H9 (cell line): ENCODE measurements at regions not wholly inside any gene's neighbourhood (a gene's known extent, or its start where the extent isn't known, plus 50 kb on each side); places are given as distances from the start of the nearest gene placed in this dataset.

ENCODE experiments used
- DNase-seq: peaks from one replicate; pipeline ENCODE4 v3.0.0-alpha.2; 2017
- H2AFZ ChIP-seq: one replicate; pipeline ENCODE4 v1.6.1; 2013; ENCODE audit warnings: mild to moderate bottlenecking, low read length, control low read depth, moderate library complexity
- H2AK5ac ChIP-seq: 2 replicates; pipeline ENCODE4 v1.6.1; 2013; ENCODE audit warnings: low read length, control low read depth, mixed read lengths; ENCODE audit not compliant: insufficient read length
- H2BK120ac ChIP-seq: one replicate; pipeline ENCODE4 v1.6.1; 2013; ENCODE audit warnings: low read depth, mild to moderate bottlenecking, low read length, control low read depth, inconsistent platforms; ENCODE audit not compliant: poor library complexity, severe bottlenecking
- H2BK12ac ChIP-seq: 2 replicates; pipeline ENCODE4 v1.6.1; 2013; ENCODE audit warnings: low read length, control low read depth, mixed read lengths, low read depth; ENCODE audit not compliant: insufficient read length
- H2BK15ac ChIP-seq: 2 replicates; pipeline ENCODE4 v1.6.1; 2013; ENCODE audit warnings: low read depth, low read length, control low read depth
- H2BK20ac ChIP-seq: one replicate; pipeline ENCODE4 v1.6.1; 2013; ENCODE audit warnings: low read depth, mild to moderate bottlenecking, low read length, control low read depth, inconsistent platforms; ENCODE audit not compliant: poor library complexity, severe bottlenecking
- H2BK5ac ChIP-seq: 2 replicates; pipeline ENCODE4 v1.6.1; 2013; ENCODE audit warnings: low read length, control low read depth, mixed read lengths; ENCODE audit not compliant: insufficient read length
- H3K14ac ChIP-seq: 2 replicates; pipeline ENCODE4 v1.6.1; 2013; ENCODE audit warnings: low read length, control low read depth; ENCODE audit not compliant: insufficient read depth
- H3K18ac ChIP-seq: 2 replicates; pipeline ENCODE4 v1.6.1; 2013; ENCODE audit warnings: low read depth, mild to moderate bottlenecking, mixed read lengths, low read length, control low read depth; ENCODE audit not compliant: insufficient read length
- H3K23ac ChIP-seq: 2 replicates; pipeline ENCODE4 v1.6.1; 2013; ENCODE audit warnings: low read length, control low read depth, mixed read lengths, low read depth; ENCODE audit not compliant: insufficient read length
- H3K23me2 ChIP-seq: 2 replicates; pipeline ENCODE4 v1.6.1; 2013; ENCODE audit warnings: low read depth, mild to moderate bottlenecking, mixed read lengths, low read length, control low read depth; ENCODE audit not compliant: insufficient read length, poor library complexity, severe bottlenecking
- H3K27ac ChIP-seq: 2 replicates; pipeline ENCODE4 v1.5.1; 2013; ENCODE audit warnings: low read length, control low read depth, mixed read lengths, low read depth; ENCODE audit not compliant: insufficient read length
- H3K27me3 ChIP-seq: 2 replicates; pipeline ENCODE4 v1.6.1; 2013; ENCODE audit warnings: low read length, control low read depth, inconsistent platforms; ENCODE audit not compliant: insufficient read depth
- H3K4ac ChIP-seq: 2 replicates; pipeline ENCODE4 v1.6.1; 2013; ENCODE audit warnings: low read depth, mild to moderate bottlenecking, control low read depth, inconsistent platforms, low read length, moderate library complexity
- H3K4me1 ChIP-seq: 2 replicates; pipeline ENCODE4 v1.6.1; 2013; ENCODE audit warnings: low read length, control low read depth, inconsistent platforms; ENCODE audit not compliant: insufficient read depth
- H3K4me2 ChIP-seq: 2 replicates; pipeline ENCODE4 v1.6.1; 2013; ENCODE audit warnings: low read length, control low read depth, mixed read lengths; ENCODE audit not compliant: insufficient read length, insufficient read depth
- H3K56ac ChIP-seq: 2 replicates; pipeline ENCODE4 v1.6.1; 2013; ENCODE audit warnings: low read depth, mild to moderate bottlenecking, mixed read lengths, low read length, control low read depth; ENCODE audit not compliant: insufficient read length
- H3K79me1 ChIP-seq: 2 replicates; pipeline ENCODE4 v1.6.1; 2013; ENCODE audit warnings: low read depth, mild to moderate bottlenecking, moderate library complexity, low read length, control low read depth, inconsistent platforms; ENCODE audit not compliant: insufficient read depth, poor library complexity, severe bottlenecking
- H3K79me2 ChIP-seq: 2 replicates; pipeline ENCODE4 v1.6.1; 2013; ENCODE audit warnings: low read length, control low read depth, inconsistent platforms; ENCODE audit not compliant: insufficient read depth
- H3K9ac ChIP-seq: 2 replicates; pipeline ENCODE4 v1.6.1; 2013; ENCODE audit warnings: low read length, control low read depth, mixed read lengths; ENCODE audit not compliant: insufficient read length; ENCODE audit errors: extremely low read depth
- H3K9me3 ChIP-seq: one replicate; pipeline ENCODE4 v1.6.1; 2013; ENCODE audit warnings: low read depth, low read length, inconsistent platforms; ENCODE audit not compliant: control insufficient read depth
- H3T11ph ChIP-seq: one replicate; pipeline ENCODE4 v1.6.1; 2013; ENCODE audit warnings: mild to moderate bottlenecking, low read length, control low read depth, inconsistent platforms
- H4K20me1 ChIP-seq: one replicate; pipeline ENCODE4 v1.6.1; 2013; ENCODE audit not compliant: control insufficient read depth, insufficient read length, insufficient read depth
- H4K5ac ChIP-seq: 2 replicates; pipeline ENCODE4 v1.6.1; 2013; ENCODE audit warnings: low read depth, mild to moderate bottlenecking, mixed read lengths, low read length, control low read depth; ENCODE audit not compliant: insufficient read length
- H4K8ac ChIP-seq: replicated peaks from 2 replicates; pipeline ENCODE4 v1.6.1; 2013; ENCODE audit warnings: low read length, control low read depth, mixed read lengths, low read depth; ENCODE audit not compliant: insufficient read length
- H4K91ac ChIP-seq: 2 replicates; pipeline ENCODE4 v1.6.1; 2013; ENCODE audit warnings: low read depth, mild to moderate bottlenecking, moderate library complexity, mixed read lengths, low read length, control low read depth; ENCODE audit not compliant: insufficient read length
- H3K27ac Mint-ChIP-seq, 3 experiments: 2 replicates in 2 of 3; 3 replicates in 1 of 3; pipeline ENCODE4 v1.8.0; 2020 to 2021; ENCODE audit warnings: mixed read lengths in 3 of 3, mild to moderate bottlenecking in 1 of 3, moderate library complexity in 1 of 3
- H3K27me3 Mint-ChIP-seq: 2 replicates; pipeline ENCODE4 v1.8.0; 2021; ENCODE audit warnings: low read depth, mild to moderate bottlenecking, moderate library complexity, mixed read lengths
- H3K36me3 Mint-ChIP-seq, 3 experiments: 2 replicates in 2 of 3; 3 replicates in 1 of 3; pipeline ENCODE4 v1.8.0; 2020 to 2021; ENCODE audit warnings: low read depth in 3 of 3, mixed read lengths in 3 of 3; ENCODE audit not compliant: insufficient read depth in 1 of 3
- H3K4me1 Mint-ChIP-seq, 2 experiments: 2 replicates each; pipeline ENCODE4 v1.8.0; 2020; ENCODE audit warnings: mixed read lengths in 2 of 2
- H3K4me3 Mint-ChIP-seq, 2 experiments: 2 replicates in 1 of 2; 3 replicates in 1 of 2; pipeline ENCODE4 v1.8.0; 2020 to 2021; ENCODE audit warnings: mild to moderate bottlenecking in 2 of 2, mixed read lengths in 2 of 2, moderate library complexity in 1 of 2
- H3K9me3 Mint-ChIP-seq, 2 experiments: 2 replicates in 1 of 2; 3 replicates in 1 of 2; pipeline ENCODE4 v1.8.0; 2020; ENCODE audit warnings: mild to moderate bottlenecking in 2 of 2, mixed read lengths in 2 of 2, moderate library complexity in 1 of 2
- WGBS: extraction: QIAGEN DNeasy Blood & Tissue Kit; methylation state at CpG from one replicate; pipeline ENCODE4 v1.1.7; 2013; ENCODE audit warnings: missing lambda C conversion rate, low lambda C conversion rate, mixed read lengths; ENCODE audit not compliant: insufficient read length; ENCODE audit errors: extremely low coverage; 5-methylcytosine and 5-hydroxymethylcytosine counted together
- TF ChIP-seq, protein P1 (sequence below): fragments of 200-600 bp; sonication (generic); conservative IDR thresholded peaks from 3 replicates; pipeline ENCODE4 v1.8.0; 2021; ENCODE audit warnings: antibody characterized with exemption, mild to moderate bottlenecking

DNA sequence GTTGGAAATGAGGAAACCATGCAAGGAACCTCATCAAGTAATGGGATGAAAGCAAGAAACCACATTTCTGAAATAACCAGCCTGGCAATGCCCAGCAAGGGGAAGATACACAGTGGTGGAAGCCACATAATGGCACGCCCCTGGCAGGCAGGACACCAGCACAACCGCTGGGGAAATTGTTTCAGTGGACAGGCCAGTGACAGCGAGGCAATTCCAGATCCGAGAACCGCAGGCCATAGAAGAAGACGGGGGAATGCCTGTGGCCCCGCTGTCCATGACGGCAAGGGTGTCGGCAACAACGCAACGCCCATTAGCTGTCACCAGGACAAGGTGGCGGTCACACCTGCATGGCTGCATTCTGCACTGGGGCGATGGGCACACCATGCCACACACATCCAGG, 1389.6 kb downstream of the BRD1 start:
- Histone ChIP-seq H3K23me2 (no peaks in the 10 kb centered on the region), H3K56ac (no peak overlapping the region), H2AFZ (no peak overlapping the region), H3K79me2 (no peaks in the 10 kb centered on the region), H3K18ac (no peak overlapping the region), H4K20me1 (no peaks in the 10 kb centered on the region), H3K4me1 (no peaks in the 10 kb centered on the region), H2BK5ac (no peak overlapping the region), H3K9ac (no peak overlapping the region), H3T11ph (no peak overlapping the region), H4K91ac (no peak overlapping the region), H2BK15ac (no peak overlapping the region), H2BK120ac (no peak overlapping the region), H3K4ac (no peak overlapping the region), H3K14ac (no peak overlapping the region), H4K8ac (no peak overlapping the region), H3K4me2 (no peak overlapping the region), H2AK5ac (no peak overlapping the region), H2BK20ac (no peak overlapping the region), H3K79me1 (no peaks in the 10 kb centered on the region), H4K5ac (no peak overlapping the region), H3K27me3 (no peaks in the 10 kb centered on the region), H3K27ac (no peak overlapping the region), H2BK12ac (no peak overlapping the region), H3K9me3 (no peaks in the 10 kb centered on the region), H3K23ac (no peak overlapping the region)
- no CpG with 5 or more reads among the region's 13 CpGs for WGBS
- Mint-ChIP-seq H3K9me3 (no peaks in the 10 kb centered on the region; a peak in 2 of 5 replicates), H3K4me3 (no peak overlapping the region), H3K27me3 (peaks cover 8% of the 10 kb centered on the region), H3K36me3 (no peaks in the 10 kb centered on the region; a peak in 1 of 7 replicates), H3K4me1 (no peaks in the 10 kb centered on the region), H3K27ac (no peak overlapping the region)
- TF ChIP-seq, protein P1, sequence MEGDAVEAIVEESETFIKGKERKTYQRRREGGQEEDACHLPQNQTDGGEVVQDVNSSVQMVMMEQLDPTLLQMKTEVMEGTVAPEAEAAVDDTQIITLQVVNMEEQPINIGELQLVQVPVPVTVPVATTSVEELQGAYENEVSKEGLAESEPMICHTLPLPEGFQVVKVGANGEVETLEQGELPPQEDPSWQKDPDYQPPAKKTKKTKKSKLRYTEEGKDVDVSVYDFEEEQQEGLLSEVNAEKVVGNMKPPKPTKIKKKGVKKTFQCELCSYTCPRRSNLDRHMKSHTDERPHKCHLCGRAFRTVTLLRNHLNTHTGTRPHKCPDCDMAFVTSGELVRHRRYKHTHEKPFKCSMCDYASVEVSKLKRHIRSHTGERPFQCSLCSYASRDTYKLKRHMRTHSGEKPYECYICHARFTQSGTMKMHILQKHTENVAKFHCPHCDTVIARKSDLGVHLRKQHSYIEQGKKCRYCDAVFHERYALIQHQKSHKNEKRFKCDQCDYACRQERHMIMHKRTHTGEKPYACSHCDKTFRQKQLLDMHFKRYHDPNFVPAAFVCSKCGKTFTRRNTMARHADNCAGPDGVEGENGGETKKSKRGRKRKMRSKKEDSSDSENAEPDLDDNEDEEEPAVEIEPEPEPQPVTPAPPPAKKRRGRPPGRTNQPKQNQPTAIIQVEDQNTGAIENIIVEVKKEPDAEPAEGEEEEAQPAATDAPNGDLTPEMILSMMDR: no peak
- DNase-seq: no peak
